HEK293 (cell line): ENCODE measurements at regions not wholly inside any gene's neighbourhood (a gene's known extent, or its start where the extent isn't known, plus 50 kb on each side); places are given as distances from the start of the nearest gene placed in this dataset.

Experiments
- CTCF ChIA-PET: fragments of 350-600 bp; formaldehyde crosslinking; extraction: SDS; loops from one replicate; lab custom pipeline; 2021; ENCODE audit warnings: antibody characterized with exemption; lab: Yijun Ruan, JAX
- POLR2A ChIA-PET: fragments of 300-600 bp; formaldehyde crosslinking; extraction: SDS; loops from one replicate; lab custom pipeline; 2020; ENCODE audit warnings: antibody characterized with exemption, inconsistent platforms; lab: Yijun Ruan, JAX
- H3K27ac ChIP-seq: fragments of 200-500 bp; sonication (Bioruptor generic); 2 replicates; pipeline ENCODE4 v1.5.1; 2014; ENCODE audit warnings: low read depth, low read length, control low read depth, inconsistent platforms; ENCODE audit errors: extremely low read depth
- H3K36me3 ChIP-seq, 2 experiments: fragments of 200-500 bp in 1 of 2; sonication (Bioruptor generic) in 1 of 2; 1 replicate in 1 of 2; 2 replicates in 1 of 2; pipeline ENCODE4 v1.5.1; 2014 to 2017; ENCODE audit warnings: inconsistent platforms in 2 of 2, low read length in 2 of 2; ENCODE audit not compliant: control insufficient read depth in 2 of 2, insufficient read depth in 1 of 2
- H3K4me1 ChIP-seq: fragments of 200-500 bp; sonication (Bioruptor generic); 2 replicates; pipeline ENCODE4 v1.5.1; 2014; ENCODE audit warnings: mild to moderate bottlenecking, low read length, inconsistent platforms; ENCODE audit not compliant: control insufficient read depth, insufficient read depth
- H3K4me3 ChIP-seq: 2 replicates; pipeline ENCODE4 v1.5.1; 2011; ENCODE audit warnings: low read depth, mild to moderate bottlenecking, control low read depth, low read length, moderate library complexity
- H3K9me3 ChIP-seq: fragments of 200-500 bp; sonication (Bioruptor generic); 2 replicates; pipeline ENCODE4 v1.5.1; 2014; ENCODE audit warnings: low read depth, low read length, inconsistent platforms; ENCODE audit not compliant: control insufficient read depth, insufficient read depth
- IKZF3 ChIP-seq: fragments of 450-650 bp; IDR thresholded peaks from 2 replicates; pipeline ENCODE4 v1.5.0; 2018; ENCODE audit warnings: missing biosample characterization, mild to moderate bottlenecking, missing genetic modification characterization, moderate library complexity
- KLF7 ChIP-seq: fragments of 450-650 bp; formaldehyde crosslinking; IDR thresholded peaks from 2 replicates; pipeline ENCODE4 v1.5.1; 2016; ENCODE audit warnings: missing biosample characterization, missing genetic modification characterization, borderline replicate concordance
- SCRT2 ChIP-seq: fragments of 450-650 bp; formaldehyde crosslinking; IDR thresholded peaks from 2 replicates; pipeline ENCODE4 v1.5.1; 2016; ENCODE audit warnings: missing biosample characterization, missing genetic modification characterization
- ZFP3 ChIP-seq: fragments of 450-650 bp; formaldehyde crosslinking; IDR thresholded peaks from 2 replicates; pipeline ENCODE4 v1.5.1; 2016; ENCODE audit warnings: low read depth, missing biosample characterization, missing genetic modification characterization
- ZNF157 ChIP-seq: fragments of 450-650 bp; formaldehyde crosslinking; IDR thresholded peaks from 2 replicates; pipeline ENCODE4 v1.5.1; 2016; ENCODE audit warnings: missing biosample characterization, missing genetic modification characterization
- ZNF169 ChIP-seq: fragments of 450-650 bp; formaldehyde crosslinking; IDR thresholded peaks from 2 replicates; pipeline ENCODE4 v1.5.1; 2016; ENCODE audit warnings: missing biosample characterization, missing genetic modification characterization
- ZNF341 ChIP-seq: fragments of 450-650 bp; formaldehyde crosslinking; IDR thresholded peaks from 2 replicates; pipeline ENCODE4; 2016; ENCODE audit warnings: low read depth, missing biosample characterization, missing genetic modification characterization
- ZNF426 ChIP-seq: fragments of 450-650 bp; formaldehyde crosslinking; IDR thresholded peaks from 2 replicates; pipeline ENCODE4 v1.5.1; 2017; ENCODE audit warnings: missing biosample characterization, missing genetic modification characterization, mild to moderate bottlenecking, inconsistent platforms, moderate library complexity
- ZNF529 ChIP-seq: fragments of 450-650 bp; formaldehyde crosslinking; IDR thresholded peaks from 2 replicates; pipeline ENCODE4 v1.5.1; 2017; ENCODE audit warnings: missing genetic modification characterization, missing biosample characterization; ENCODE audit not compliant: insufficient replicate concordance
- ZNF596 ChIP-seq: fragments of 450-650 bp; IDR thresholded peaks from 2 replicates; pipeline ENCODE4 v1.5.0; 2018; ENCODE audit warnings: missing biosample characterization, mild to moderate bottlenecking, missing genetic modification characterization, moderate library complexity
- ZNF600 ChIP-seq: fragments of 450-650 bp; formaldehyde crosslinking; IDR thresholded peaks from 2 replicates; pipeline ENCODE4 v1.5.1; 2016; ENCODE audit warnings: missing biosample characterization, missing genetic modification characterization
- ZNF707 ChIP-seq: fragments of 450-650 bp; formaldehyde crosslinking; IDR thresholded peaks from 2 replicates; pipeline ENCODE4 v1.5.1; 2016; ENCODE audit warnings: missing biosample characterization, missing genetic modification characterization
- ZNF776 ChIP-seq: fragments of 450-650 bp; formaldehyde crosslinking; IDR thresholded peaks from 2 replicates; pipeline ENCODE4 v1.5.0; 2017; ENCODE audit warnings: missing biosample characterization, missing genetic modification characterization, borderline replicate concordance
- ZNF791 ChIP-seq: fragments of 450-650 bp; formaldehyde crosslinking; IDR thresholded peaks from 2 replicates; pipeline ENCODE4 v1.5.1; 2016; ENCODE audit warnings: missing biosample characterization, missing genetic modification characterization
- ZXDB ChIP-seq: fragments of 450-650 bp; formaldehyde crosslinking; IDR thresholded peaks from 2 replicates; pipeline ENCODE4 v1.5.1; 2016; ENCODE audit warnings: missing biosample characterization, missing genetic modification characterization
- TF ChIP-seq, protein P1 (sequence below): fragments of 450-650 bp; formaldehyde crosslinking; IDR thresholded peaks from 2 replicates; pipeline ENCODE4 v1.5.1; 2016; ENCODE audit warnings: missing biosample characterization, missing genetic modification characterization
- TF ChIP-seq, protein P2 (sequence below): fragments of 450-650 bp; formaldehyde crosslinking; IDR thresholded peaks from 2 replicates; pipeline ENCODE4 v1.5.1; 2016; ENCODE audit warnings: missing biosample characterization, missing genetic modification characterization
- TF ChIP-seq, protein P3 (sequence below): fragments of 450-650 bp; formaldehyde crosslinking; IDR thresholded peaks from 2 replicates; pipeline ENCODE4 v1.5.1; 2016; ENCODE audit warnings: missing biosample characterization, missing genetic modification characterization, borderline replicate concordance
- TF ChIP-seq, protein P4 (sequence below): fragments of 450-650 bp; formaldehyde crosslinking; IDR thresholded peaks from 2 replicates; pipeline ENCODE4 v1.5.1; 2016; ENCODE audit warnings: missing biosample characterization, missing genetic modification characterization
- TF ChIP-seq, protein P5 (sequence below): fragments of 450-650 bp; formaldehyde crosslinking; IDR thresholded peaks from 2 replicates; pipeline ENCODE4 v1.5.1; 2016; ENCODE audit warnings: missing biosample characterization, missing genetic modification characterization

DNA sequence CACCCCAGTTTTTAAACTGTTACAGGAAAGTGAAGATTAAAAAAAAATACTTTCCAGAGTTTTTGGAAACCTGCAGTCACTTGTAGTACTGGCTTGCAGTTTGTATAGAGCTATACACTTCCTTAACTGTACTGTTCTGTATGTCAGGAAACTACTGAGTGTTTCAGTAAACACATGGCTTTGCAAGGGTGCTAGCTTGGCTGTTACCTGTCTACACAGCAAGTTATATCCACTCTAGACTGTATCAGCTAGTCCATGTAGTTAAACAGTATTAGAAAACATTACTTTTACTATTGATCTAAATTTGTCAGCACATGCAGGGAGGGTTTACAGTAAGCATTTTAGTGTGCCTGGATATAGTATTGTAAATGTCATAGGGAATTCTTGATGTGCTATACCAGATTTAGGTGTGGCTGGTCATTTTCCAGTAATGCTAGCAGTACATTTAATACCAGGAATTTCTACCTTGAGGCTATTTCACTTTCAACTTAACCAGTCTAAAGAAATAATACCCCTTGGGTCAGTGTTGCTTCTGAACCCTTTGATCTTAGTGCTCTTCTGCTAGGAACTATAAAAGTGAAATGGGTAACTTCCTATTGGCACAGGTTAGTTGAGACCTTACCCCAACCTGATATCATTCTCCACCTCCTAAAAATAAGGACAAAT is 192.3 kb upstream of the ANKRD50 start (continued):
- TF ChIP-seq, protein P1, sequence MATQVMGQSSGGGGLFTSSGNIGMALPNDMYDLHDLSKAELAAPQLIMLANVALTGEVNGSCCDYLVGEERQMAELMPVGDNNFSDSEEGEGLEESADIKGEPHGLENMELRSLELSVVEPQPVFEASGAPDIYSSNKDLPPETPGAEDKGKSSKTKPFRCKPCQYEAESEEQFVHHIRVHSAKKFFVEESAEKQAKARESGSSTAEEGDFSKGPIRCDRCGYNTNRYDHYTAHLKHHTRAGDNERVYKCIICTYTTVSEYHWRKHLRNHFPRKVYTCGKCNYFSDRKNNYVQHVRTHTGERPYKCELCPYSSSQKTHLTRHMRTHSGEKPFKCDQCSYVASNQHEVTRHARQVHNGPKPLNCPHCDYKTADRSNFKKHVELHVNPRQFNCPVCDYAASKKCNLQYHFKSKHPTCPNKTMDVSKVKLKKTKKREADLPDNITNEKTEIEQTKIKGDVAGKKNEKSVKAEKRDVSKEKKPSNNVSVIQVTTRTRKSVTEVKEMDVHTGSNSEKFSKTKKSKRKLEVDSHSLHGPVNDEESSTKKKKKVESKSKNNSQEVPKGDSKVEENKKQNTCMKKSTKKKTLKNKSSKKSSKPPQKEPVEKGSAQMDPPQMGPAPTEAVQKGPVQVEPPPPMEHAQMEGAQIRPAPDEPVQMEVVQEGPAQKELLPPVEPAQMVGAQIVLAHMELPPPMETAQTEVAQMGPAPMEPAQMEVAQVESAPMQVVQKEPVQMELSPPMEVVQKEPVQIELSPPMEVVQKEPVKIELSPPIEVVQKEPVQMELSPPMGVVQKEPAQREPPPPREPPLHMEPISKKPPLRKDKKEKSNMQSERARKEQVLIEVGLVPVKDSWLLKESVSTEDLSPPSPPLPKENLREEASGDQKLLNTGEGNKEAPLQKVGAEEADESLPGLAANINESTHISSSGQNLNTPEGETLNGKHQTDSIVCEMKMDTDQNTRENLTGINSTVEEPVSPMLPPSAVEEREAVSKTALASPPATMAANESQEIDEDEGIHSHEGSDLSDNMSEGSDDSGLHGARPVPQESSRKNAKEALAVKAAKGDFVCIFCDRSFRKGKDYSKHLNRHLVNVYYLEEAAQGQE (tag by site-specific recombination) = no peak
- TF ChIP-seq ZNF169 (tag by site-specific recombination) (no peak), KLF7 (tag by site-specific recombination) (no peak), ZNF707 (tag by site-specific recombination) (no peak)

DNA sequence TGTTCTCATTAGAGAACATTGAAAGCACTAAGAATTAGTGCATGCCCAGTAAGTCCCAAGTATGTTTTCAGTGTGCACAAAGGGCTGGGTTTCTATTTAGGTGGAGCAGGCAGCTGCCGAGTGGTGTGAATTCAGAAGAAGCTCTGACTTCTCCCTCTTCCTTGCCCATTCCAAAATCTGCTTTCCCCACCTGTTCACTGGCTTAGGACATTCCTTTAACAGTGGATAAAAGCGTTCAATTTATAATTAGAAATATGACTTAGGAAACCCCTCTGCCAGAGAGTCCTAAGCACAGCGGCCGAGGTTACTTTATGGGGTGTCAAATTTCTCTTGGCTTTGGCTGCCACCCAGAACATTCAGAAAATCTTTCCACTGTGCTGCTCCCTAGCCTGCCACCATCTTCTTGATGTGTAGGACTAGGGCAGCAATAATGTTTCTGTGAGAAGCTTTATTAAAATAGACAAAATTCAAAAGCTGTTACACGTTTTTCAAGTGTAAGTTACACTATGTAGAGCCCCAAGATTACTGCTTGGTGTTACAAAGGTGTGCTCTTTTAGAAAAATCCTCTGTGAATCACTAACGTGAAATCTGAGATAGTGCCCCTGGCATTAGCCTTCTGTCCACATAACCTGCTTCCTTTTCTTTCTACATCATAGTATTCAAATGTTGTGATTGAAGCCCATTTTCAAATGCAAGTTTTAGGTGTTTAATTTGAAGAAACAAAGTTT is 191.6 kb upstream of the ANKRD50 start:
- H3K4me3 ChIP-seq = peak overlapping the region; percentile 14
- H3K9me3 ChIP-seq = no peaks in the 10 kb centered on the region
- ChIA-PET CTCF (interaction anchor here (0.6 to 1.1 kb wide), 3 partner anchors 12 to 567 kb away, joined by 3 to 4 read pairs (median 3); no protein-coding TSS in a partner anchor), POLR2A (no interaction called here)
- H3K36me3 ChIP-seq = no peaks in the 10 kb centered on the region
- no peak overlapping the region for H3K27ac ChIP-seq
- H3K4me1 ChIP-seq = 0 out of 2 replicates have a peak, but pooled peaks cover 3% of the 10 kb centered on the region
- TF ChIP-seq ZNF157 (tag by site-specific recombination) = no peak
- TF ChIP-seq, protein P2, sequence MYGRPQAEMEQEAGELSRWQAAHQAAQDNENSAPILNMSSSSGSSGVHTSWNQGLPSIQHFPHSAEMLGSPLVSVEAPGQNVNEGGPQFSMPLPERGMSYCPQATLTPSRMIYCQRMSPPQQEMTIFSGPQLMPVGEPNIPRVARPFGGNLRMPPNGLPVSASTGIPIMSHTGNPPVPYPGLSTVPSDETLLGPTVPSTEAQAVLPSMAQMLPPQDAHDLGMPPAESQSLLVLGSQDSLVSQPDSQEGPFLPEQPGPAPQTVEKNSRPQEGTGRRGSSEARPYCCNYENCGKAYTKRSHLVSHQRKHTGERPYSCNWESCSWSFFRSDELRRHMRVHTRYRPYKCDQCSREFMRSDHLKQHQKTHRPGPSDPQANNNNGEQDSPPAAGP = no peak
- TF ChIP-seq, protein P3, sequence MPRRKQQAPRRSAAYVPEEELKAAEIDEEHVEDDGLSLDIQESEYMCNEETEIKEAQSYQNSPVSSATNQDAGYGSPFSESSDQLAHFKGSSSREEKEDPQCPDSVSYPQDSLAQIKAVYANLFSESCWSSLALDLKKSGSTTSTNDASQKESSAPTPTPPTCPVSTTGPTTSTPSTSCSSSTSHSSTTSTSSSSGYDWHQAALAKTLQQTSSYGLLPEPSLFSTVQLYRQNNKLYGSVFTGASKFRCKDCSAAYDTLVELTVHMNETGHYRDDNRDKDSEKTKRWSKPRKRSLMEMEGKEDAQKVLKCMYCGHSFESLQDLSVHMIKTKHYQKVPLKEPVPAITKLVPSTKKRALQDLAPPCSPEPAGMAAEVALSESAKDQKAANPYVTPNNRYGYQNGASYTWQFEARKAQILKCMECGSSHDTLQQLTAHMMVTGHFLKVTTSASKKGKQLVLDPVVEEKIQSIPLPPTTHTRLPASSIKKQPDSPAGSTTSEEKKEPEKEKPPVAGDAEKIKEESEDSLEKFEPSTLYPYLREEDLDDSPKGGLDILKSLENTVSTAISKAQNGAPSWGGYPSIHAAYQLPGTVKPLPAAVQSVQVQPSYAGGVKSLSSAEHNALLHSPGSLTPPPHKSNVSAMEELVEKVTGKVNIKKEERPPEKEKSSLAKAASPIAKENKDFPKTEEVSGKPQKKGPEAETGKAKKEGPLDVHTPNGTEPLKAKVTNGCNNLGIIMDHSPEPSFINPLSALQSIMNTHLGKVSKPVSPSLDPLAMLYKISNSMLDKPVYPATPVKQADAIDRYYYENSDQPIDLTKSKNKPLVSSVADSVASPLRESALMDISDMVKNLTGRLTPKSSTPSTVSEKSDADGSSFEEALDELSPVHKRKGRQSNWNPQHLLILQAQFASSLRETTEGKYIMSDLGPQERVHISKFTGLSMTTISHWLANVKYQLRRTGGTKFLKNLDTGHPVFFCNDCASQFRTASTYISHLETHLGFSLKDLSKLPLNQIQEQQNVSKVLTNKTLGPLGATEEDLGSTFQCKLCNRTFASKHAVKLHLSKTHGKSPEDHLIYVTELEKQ (tag by site-specific recombination) = no peak
- TF ChIP-seq ZNF776 (tag by site-specific recombination) = no peak
- TF ChIP-seq ZNF707 (tag by site-specific recombination) = no peak
- no peak for TF ChIP-seq ZNF791 (tag by site-specific recombination)
- peak; percentile 44; the same call in 1 of the 2 replicates for TF ChIP-seq ZNF600
- TF ChIP-seq ZXDB (tag by site-specific recombination) = peak; percentile 44; the same call in 1 of the 2 replicates
- no peak for TF ChIP-seq ZNF426
- TF ChIP-seq ZNF341 (tag by site-specific recombination) = peak; percentile 46; the same call in 1 of the 2 replicates
- no peak for TF ChIP-seq SCRT2 (tag by site-specific recombination)
- peak; percentile 24; the same call in 1 of the 2 replicates for TF ChIP-seq IKZF3
- no peak for TF ChIP-seq ZFP3
- TF ChIP-seq, protein P4, sequence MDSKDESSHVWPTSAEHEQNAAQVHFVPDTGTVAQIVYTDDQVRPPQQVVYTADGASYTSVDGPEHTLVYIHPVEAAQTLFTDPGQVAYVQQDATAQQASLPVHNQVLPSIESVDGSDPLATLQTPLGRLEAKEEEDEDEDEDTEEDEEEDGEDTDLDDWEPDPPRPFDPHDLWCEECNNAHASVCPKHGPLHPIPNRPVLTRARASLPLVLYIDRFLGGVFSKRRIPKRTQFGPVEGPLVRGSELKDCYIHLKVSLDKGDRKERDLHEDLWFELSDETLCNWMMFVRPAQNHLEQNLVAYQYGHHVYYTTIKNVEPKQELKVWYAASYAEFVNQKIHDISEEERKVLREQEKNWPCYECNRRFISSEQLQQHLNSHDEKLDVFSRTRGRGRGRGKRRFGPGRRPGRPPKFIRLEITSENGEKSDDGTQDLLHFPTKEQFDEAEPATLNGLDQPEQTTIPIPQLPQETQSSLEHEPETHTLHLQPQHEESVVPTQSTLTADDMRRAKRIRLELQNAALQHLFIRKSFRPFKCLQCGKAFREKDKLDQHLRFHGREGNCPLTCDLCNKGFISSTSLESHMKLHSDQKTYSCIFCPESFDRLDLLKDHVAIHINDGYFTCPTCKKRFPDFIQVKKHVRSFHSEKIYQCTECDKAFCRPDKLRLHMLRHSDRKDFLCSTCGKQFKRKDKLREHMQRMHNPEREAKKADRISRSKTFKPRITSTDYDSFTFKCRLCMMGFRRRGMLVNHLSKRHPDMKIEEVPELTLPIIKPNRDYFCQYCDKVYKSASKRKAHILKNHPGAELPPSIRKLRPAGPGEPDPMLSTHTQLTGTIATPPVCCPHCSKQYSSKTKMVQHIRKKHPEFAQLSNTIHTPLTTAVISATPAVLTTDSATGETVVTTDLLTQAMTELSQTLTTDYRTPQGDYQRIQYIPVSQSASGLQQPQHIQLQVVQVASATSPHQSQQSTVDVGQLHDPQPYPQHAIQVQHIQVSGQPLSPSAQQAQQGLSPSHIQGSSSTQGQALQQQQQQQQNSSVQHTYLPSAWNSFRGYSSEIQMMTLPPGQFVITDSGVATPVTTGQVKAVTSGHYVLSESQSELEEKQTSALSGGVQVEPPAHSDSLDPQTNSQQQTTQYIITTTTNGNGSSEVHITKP (tag by site-specific recombination) = peak; percentile 84
- TF ChIP-seq ZNF529 = no peak
- TF ChIP-seq, protein P5, sequence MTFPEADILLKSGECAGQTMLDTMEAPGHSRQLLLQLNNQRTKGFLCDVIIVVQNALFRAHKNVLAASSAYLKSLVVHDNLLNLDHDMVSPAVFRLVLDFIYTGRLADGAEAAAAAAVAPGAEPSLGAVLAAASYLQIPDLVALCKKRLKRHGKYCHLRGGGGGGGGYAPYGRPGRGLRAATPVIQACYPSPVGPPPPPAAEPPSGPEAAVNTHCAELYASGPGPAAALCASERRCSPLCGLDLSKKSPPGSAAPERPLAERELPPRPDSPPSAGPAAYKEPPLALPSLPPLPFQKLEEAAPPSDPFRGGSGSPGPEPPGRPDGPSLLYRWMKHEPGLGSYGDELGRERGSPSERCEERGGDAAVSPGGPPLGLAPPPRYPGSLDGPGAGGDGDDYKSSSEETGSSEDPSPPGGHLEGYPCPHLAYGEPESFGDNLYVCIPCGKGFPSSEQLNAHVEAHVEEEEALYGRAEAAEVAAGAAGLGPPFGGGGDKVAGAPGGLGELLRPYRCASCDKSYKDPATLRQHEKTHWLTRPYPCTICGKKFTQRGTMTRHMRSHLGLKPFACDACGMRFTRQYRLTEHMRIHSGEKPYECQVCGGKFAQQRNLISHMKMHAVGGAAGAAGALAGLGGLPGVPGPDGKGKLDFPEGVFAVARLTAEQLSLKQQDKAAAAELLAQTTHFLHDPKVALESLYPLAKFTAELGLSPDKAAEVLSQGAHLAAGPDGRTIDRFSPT (tag by site-specific recombination) = no peak
- no peak for TF ChIP-seq ZNF596 (tag by site-specific recombination)
